Epithelial cell of prostate (primary cell): ENCODE measurements at regions not wholly inside any gene's neighbourhood (a gene's known extent, or its start where the extent isn't known, plus 50 kb on each side); places are given as distances from the start of the nearest gene placed in this dataset.

Experiments
- DNase-seq: peaks from one replicate; pipeline ENCODE4 v3.0.0-alpha.2; 2011; ENCODE audit warnings: low read depth, low spot score
- H3K27ac ChIP-seq: fragments of 450-650 bp; 2 replicates; pipeline ENCODE4 v1.5.1; 2017; ENCODE audit warnings: mild to moderate bottlenecking

DNA sequence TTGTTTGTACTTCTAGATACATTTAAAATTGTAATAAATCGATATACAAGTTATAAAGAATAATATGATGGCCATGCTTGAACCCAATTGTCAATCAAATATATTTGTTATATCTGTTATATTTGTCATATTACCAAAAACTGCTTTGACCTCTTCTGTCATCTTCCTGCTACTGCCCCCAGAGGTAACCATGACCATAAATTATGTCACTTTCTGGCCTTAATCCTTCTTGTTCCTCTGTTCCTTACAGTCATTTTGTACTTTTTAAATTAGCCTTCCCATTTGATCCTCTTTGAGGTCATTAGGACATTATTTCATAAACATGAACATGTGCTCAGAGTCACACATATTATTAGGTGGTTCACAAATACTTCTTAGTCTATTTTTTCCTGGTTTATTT, 124.7 kb downstream of the HFE start:
- no peak overlapping the region for H3K27ac ChIP-seq
- no peak for DNase-seq

GRCh38 chr6:26213334-26214075, 126.3 kb downstream of the HFE start:
- no peak overlapping the region for H3K27ac ChIP-seq
- DNase-seq, result no peak

DNA sequence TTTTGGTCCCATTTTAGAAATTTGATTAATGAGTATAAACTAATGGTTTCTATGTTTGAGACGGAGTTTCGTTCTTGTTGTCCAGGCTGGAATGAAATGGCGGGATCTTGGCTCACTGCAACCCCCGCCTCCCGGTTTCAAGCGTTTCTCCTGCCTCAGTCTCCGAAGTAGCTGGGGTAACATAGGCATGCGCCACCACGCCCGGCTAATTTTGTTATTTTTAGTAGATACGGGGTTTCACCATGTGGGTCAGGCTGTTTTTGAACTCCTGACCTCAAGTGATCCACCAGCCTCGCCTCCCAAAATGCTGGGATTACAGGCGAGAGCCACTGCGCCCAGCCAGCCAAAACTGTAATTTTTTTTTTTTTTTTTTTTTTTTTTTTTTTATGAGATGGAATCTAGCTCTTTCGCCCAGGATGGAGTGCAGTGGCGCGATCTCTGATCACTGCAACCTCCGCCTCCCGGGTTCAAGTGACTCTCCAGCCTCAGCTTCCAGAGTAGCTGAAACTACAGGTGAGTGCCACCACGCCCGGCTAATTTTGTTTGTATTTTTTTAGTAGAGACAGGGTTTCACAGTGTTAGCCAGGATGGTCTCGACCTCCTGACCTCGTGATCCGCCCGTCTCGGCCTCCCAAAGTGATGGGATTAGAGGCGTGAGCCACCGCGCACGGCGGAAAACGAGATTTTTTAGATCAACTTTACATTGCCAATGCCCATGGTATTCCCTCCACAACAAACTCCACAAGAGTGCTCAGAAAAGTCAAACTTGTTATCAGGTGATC, 127.8 kb downstream of the HFE start:
- H3K27ac ChIP-seq, result peak overlapping the region; percentile 88
- no peak for DNase-seq

DNA sequence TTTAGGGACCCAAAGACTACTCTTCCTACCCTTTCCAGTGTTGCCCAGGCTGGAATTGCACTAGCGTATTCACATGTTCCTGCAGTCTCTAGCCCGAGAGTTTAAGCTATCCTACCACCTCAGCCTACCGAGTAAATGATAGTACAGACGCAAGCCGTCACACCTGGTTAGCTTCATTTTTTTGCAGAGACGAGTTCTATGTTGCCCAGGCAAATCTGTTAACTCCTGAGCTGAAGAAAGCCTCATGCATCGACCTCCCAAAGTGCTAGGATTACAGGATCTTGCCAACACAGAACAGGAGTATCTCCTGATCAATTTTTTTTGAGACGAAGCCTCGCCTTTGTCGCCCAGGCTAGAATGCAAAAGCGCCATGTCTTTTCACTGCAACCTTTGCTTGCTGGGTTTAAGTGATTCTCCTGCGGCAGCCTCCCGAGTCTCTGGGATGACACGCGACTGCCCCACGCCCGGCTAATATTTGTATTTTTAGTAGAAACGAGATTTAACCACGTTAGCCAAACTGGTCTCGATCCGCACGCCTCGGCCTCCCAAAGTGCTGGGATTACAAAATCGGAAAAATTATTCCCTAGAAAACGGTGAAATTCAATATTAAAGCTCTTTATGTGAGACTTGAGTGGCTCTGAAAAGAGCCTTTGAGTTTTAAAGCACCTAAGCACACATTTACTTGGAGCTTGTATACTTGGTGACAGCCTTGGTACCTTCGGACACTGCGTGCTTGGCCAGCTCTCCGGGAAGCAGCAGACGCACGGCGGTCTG, 128.5 kb downstream of the HFE start:
- H3K27ac ChIP-seq, result peak overlapping the region; percentile 88
- DNase-seq, result no peak

DNA sequence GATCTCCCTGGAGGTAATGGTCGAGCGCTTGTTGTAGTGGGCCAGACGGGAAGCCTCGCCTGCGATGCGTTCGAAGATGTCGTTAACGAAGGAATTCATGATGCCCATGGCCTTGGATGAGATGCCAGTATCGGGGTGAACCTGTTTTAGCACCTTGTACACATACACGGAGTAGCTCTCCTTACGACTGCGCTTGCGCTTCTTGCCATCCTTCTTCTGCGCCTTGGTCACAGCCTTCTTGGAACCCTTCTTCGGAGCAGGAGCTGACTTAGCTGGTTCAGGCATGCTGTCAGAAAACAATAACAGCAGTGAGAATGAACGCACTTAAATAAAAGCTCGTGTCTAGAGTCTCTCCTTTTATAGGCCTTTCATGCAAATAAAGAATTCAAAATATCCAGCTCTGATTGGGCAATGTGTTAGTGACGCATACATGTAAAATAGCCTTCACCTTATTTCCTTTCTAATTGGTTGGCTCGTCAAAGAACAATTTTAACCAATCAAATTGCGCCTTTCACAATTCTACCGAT, 129.2 kb downstream of the HFE start:
- peak; percentile 96 for DNase-seq
- H3K27ac ChIP-seq, result peak overlapping the region; percentile 88

- H3K27ac ChIP-seq, result peak overlapping the region; percentile 88
- DNase-seq, result no peak
Observed at GRCh38 chr6:26216886-26217713, 129.9 kb downstream of the HFE start.

DNA sequence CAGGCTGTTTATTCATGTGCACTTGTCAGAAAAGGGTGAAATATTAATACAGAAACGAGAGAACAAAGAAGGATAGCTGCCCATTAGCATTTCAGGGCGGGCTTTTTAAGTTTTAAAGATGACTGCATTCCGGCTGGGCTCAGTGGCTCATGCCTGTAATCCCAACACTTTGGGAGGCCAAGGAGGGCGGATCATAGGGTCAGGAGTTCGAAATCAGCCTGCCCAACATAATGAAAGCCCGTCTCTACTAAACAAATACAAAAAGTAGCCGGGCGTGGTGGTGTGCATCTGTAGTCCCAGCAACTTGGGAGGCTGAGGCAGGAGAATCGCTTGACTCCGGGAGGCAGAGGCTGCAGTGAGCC, 130.5 kb downstream of the HFE start:
- no peak for DNase-seq
- H3K27ac ChIP-seq, result peak overlapping the region; percentile 88

GRCh38 chr6:26218824-26219223, 131.6 kb downstream of the HFE start:
- H3K27ac ChIP-seq, result no peak overlapping the region
- DNase-seq, result no peak

- H3K27ac ChIP-seq, result no peak overlapping the region
- no peak for DNase-seq
Observed at GRCh38 chr6:26220145-26220970, 133.1 kb downstream of the HFE start.

DNA sequence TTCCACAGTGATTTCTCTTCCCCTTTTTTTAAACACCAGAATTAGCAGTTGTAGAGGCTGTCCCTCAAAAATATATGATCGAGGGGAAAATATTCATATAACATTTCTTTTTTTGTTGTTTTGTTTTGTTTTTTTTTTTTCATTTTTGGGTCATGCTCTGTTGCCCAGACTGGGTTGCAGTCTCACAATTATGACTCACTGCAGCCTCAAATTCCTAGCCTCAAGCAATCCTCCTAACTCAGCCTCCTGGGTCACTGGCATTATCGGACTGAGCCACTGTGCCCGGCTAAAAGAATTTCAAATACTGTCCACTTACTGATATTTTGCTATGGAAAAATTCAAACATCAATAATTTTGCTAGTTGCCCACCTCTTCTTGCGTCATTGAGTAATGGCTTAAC, 134.0 kb downstream of the HFE start:
- no peak for DNase-seq
- no peak overlapping the region for H3K27ac ChIP-seq

- peak overlapping the region; percentile 91 for H3K27ac ChIP-seq
- no peak for DNase-seq
Observed at GRCh38 chr6:26222571-26222970, 135.3 kb downstream of the HFE start.

DNA sequence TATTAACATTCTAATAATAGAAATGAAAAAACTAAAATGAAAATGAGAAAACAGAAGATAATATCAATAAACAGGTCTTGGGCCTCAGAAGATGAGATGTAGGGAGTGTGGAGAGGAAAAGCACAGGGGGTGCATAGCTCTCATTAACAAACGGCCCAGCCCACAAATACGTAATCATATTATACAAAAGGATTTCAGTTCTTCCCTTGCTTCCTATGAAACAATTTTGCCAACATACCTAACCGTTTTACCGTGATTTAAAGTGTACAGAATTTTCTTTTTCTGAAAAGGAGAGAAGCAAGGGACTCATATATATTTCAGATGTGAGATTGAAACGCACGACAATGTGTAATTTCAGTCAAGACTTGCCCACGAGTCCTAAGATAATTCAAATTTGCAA, 136.0 kb downstream of the HFE start:
- DNase-seq, result no peak
- peak overlapping the region; percentile 91 for H3K27ac ChIP-seq

GRCh38 chr6:26223650-26224546, 136.7 kb downstream of the HFE start:
- peak; percentile 84 for DNase-seq
- peak overlapping the region; percentile 91 for H3K27ac ChIP-seq

DNA sequence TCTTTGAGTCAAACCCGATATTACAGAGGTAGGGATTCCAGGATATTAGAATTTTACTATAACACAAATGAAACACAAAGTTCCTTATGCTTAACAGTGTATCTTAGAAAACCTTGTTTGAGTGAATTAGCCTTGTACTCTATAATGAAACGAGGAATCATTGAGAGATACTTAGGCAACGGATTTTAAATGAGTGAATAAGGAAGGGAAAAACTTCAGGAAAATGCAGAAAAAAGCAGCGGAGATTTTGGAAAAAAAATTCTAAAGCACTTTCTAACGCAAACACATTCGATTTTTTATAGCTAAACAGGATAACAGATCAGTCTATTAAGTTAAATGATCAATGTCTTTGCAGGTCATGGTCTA, 137.3 kb downstream of the HFE start:
- H3K27ac ChIP-seq, result peak overlapping the region; percentile 91
- no peak for DNase-seq

DNA sequence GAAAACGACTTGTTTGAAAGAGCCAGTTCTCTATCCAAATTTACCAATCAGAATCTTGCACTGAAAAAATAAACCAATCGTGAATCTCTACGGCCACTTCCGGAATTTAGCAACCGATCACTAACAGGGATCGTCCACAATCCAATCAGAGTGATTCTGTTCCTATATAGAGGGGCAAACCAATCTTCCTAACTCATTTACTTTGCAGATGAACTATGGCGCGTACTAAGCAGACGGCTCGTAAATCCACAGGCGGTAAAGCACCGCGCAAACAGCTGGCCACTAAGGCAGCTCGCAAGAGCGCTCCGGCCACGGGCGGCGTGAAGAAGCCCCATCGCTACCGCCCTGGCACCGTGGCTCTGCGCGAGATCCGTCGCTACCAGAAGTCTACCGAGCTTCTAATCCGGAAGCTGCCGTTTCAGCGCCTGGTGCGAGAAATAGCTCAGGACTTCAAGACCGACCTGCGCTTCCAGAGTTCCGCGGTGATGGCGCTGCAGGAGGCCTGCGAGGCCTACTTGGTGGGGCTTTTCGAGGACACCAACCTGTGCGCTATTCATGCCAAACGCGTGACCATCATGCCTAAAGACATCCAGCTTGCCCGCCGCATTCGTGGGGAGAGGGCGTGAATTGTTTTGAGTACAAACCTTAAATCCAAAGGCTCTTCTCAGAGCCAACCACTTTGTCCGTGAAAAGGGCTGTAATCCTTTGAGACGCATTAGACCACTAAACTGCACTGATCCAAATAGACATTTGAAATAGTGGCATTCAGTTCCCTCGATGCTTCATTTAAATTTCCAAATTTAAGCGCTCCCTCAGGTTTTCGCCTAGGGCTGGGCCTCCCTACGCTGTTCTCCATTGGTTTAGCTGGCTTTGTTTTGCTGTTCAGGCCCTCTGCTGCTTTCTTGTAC, 138.0 kb downstream of the HFE start:
- H3K27ac ChIP-seq, result peak overlapping the region; percentile 91
- no peak for DNase-seq

- DNase-seq, result no peak
- peak overlapping the region; percentile 91 for H3K27ac ChIP-seq
Observed at GRCh38 chr6:26225848-26226578, 138.8 kb downstream of the HFE start.

GRCh38 chr6:26226579-26226967, 138.4 kb upstream of the BTN3A2 start:
- H3K27ac ChIP-seq, result peak overlapping the region; percentile 14
- DNase-seq, result no peak
